ENCODE measurements at regions not wholly inside any gene's neighbourhood (a gene's known extent, or its start where the extent isn't known, plus 50 kb on each side); places are given as distances from the start of the nearest gene placed in this dataset.
"Not testable (repeated sequence)": the region's sequence is repeated elsewhere in the genome, so short reads cannot be mapped to it uniquely, and the experiment has no call there.

DNA sequence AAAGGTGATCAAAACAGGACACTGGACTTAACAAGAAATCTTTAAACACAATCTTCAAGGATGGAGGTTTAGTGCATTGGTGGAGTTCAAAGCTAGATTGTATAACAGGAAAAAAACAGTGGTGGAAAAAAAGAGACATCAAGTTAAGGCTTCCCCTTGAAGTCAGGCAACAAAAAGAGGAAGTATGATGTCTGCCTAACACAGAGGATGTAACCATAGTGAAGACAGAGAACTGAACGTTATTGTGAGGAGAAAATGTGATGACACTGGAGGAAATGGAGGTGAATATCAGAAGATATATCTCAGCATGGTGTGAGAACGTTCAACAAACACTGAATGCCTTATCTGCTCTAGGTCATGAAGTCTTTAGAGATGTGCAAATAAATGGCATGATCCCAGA lies 192.4 kb upstream of the AR start (continued):
- TF ChIP-seq FOSB (CRISPR knock-in tag; IDR thresholded peaks at IDR 0.05) (no peak), CBX8 (IDR thresholded peaks at IDR 0.05) (no peak)

GRCh38 chrX:67353651-67354370 lies 190.0 kb upstream of the AR start:
- TF ChIP-seq MAZ (IDR thresholded peaks at IDR 0.05; ENCODE audit: borderline replicate concordance, low read depth, low read length), result no peak
- TF ChIP-seq GATA3 (IDR thresholded peaks at IDR 0.05; ENCODE audit: borderline replicate concordance), result no peak
- no peak for TF ChIP-seq NFE2L2 (conservative IDR thresholded peaks at IDR 0.05; ENCODE audit: low read length)
- no peak for TF ChIP-seq FOSB (CRISPR knock-in tag; IDR thresholded peaks at IDR 0.05)
- TF ChIP-seq, protein P1, sequence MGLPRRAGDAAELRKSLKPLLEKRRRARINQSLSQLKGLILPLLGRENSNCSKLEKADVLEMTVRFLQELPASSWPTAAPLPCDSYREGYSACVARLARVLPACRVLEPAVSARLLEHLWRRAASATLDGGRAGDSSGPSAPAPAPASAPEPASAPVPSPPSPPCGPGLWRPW (IDR thresholded peaks at IDR 0.05), result no peak
- no peak for TF ChIP-seq ZSCAN20 (CRISPR knock-in tag; IDR thresholded peaks at IDR 0.05)
- TF ChIP-seq HDAC2 (IDR thresholded peaks at IDR 0.05), result no peak
- no peaks in the 10 kb centered on the region for H3K4me1 ChIP-seq
- no peak overlapping the region for H3K4me3 ChIP-seq
- no peak for ATAC-seq
- POLR2A ChIA-PET, result no interaction called here
- CTCF ChIA-PET, result no interaction called here
- no peak for DNase-seq (ENCODE audit: low read depth in 1 of 2, low spot score in 1 of 2)
- no peaks in the 10 kb centered on the region for H3K9me3 ChIP-seq
- H3K4me2 ChIP-seq, result no peak overlapping the region
- WGBS (ENCODE audit: missing lambda C conversion rate), result 52% methylated on average over 2 of the region's 2 CpGs
- H3K27ac ChIP-seq, result no peak overlapping the region
- FAIRE-seq, result no peak

- POLR2A ChIA-PET, FAIRE-seq, CTCF ChIA-PET: not testable (repeated sequence)
Observed at GRCh38 chrX:67361267-67361666, 182.6 kb upstream of the AR start.

GRCh38 chrX:67384403-67384802 lies 159.4 kb upstream of the AR start:
- no peak for ATAC-seq
- 47% methylated on average over 2 of the region's 2 CpGs for WGBS (ENCODE audit: missing lambda C conversion rate)
- H3K9me3 ChIP-seq, result no peaks in the 10 kb centered on the region
- H3K4me3 ChIP-seq, result no peak overlapping the region
- no peak overlapping the region for H3K27ac ChIP-seq
- no peak for TF ChIP-seq HOXA7 (CRISPR knock-in tag; IDR thresholded peaks at IDR 0.05)
- TF ChIP-seq ZC3H11A (IDR thresholded peaks at IDR 0.05), result no peak
- TF ChIP-seq, protein P2, sequence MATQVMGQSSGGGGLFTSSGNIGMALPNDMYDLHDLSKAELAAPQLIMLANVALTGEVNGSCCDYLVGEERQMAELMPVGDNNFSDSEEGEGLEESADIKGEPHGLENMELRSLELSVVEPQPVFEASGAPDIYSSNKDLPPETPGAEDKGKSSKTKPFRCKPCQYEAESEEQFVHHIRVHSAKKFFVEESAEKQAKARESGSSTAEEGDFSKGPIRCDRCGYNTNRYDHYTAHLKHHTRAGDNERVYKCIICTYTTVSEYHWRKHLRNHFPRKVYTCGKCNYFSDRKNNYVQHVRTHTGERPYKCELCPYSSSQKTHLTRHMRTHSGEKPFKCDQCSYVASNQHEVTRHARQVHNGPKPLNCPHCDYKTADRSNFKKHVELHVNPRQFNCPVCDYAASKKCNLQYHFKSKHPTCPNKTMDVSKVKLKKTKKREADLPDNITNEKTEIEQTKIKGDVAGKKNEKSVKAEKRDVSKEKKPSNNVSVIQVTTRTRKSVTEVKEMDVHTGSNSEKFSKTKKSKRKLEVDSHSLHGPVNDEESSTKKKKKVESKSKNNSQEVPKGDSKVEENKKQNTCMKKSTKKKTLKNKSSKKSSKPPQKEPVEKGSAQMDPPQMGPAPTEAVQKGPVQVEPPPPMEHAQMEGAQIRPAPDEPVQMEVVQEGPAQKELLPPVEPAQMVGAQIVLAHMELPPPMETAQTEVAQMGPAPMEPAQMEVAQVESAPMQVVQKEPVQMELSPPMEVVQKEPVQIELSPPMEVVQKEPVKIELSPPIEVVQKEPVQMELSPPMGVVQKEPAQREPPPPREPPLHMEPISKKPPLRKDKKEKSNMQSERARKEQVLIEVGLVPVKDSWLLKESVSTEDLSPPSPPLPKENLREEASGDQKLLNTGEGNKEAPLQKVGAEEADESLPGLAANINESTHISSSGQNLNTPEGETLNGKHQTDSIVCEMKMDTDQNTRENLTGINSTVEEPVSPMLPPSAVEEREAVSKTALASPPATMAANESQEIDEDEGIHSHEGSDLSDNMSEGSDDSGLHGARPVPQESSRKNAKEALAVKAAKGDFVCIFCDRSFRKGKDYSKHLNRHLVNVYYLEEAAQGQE (IDR thresholded peaks at IDR 0.05), result no peak
- no peak for TF ChIP-seq RARB (CRISPR knock-in tag; IDR thresholded peaks at IDR 0.05)
- TF ChIP-seq, protein P3, sequence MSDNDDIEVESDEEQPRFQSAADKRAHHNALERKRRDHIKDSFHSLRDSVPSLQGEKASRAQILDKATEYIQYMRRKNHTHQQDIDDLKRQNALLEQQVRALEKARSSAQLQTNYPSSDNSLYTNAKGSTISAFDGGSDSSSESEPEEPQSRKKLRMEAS (IDR thresholded peaks at IDR 0.05), result no peak
- no peak for TF ChIP-seq USF2 (IDR thresholded peaks at IDR 0.05)
- TF ChIP-seq BHLHE40 (IDR thresholded peaks at IDR 0.05; ENCODE audit: low read depth, low read length), result no peak
- TF ChIP-seq SREBF2 (IDR thresholded peaks at IDR 0.05), result no peak
- TF ChIP-seq CBX2 (IDR thresholded peaks at IDR 0.05; ENCODE audit: borderline replicate concordance, low read depth), result no peak
- no peak for TF ChIP-seq CHD4 (IDR thresholded peaks at IDR 0.05; ENCODE audit: borderline replicate concordance)
- TF ChIP-seq KDM5A (IDR thresholded peaks at IDR 0.05), result no peak
- no peak for TF ChIP-seq MAZ (IDR thresholded peaks at IDR 0.05; ENCODE audit: borderline replicate concordance, low read depth, low read length)
- TF ChIP-seq JUNB (IDR thresholded peaks at IDR 0.05), result no peak
- TF ChIP-seq KDM1A (IDR thresholded peaks at IDR 0.05; ENCODE audit: low read depth), result no peak
- DNase-seq (ENCODE audit: low read depth in 1 of 2, low spot score in 1 of 2), result no peak
- FAIRE-seq, result no peak
- ChIA-PET CTCF (no interaction called here), POLR2A (no interaction called here)
- H3K4me2 ChIP-seq, result no peak overlapping the region
- no peaks in the 10 kb centered on the region for H3K4me1 ChIP-seq

More at GRCh38 chrX:67361267-67361666, 182.6 kb upstream of the AR start:
- WGBS (ENCODE audit: missing lambda C conversion rate), result 13% methylated on average over 2 of the region's 2 CpGs
- not testable (repeated sequence) for H3K27ac ChIP-seq; H3K4me2 ChIP-seq; DNase-seq (ENCODE audit: low read depth in 1 of 2, low spot score in 1 of 2); H3K4me3 ChIP-seq; ATAC-seq; H3K9me3 ChIP-seq; H3K4me1 ChIP-seq
